ENCODE measurements at regions not wholly inside any gene's neighbourhood (a gene's known extent, or its start where the extent isn't known, plus 50 kb on each side); places are given as distances from the start of the nearest gene placed in this dataset.

GRCh38 chr12:39237004-39237403, 205.9 kb downstream of the KIF21A start:
- no peak for TF ChIP-seq CTCF (IDR thresholded peaks at IDR 0.05)
- no peak for TF ChIP-seq EZH2 (IDR thresholded peaks at IDR 0.05)
